Neural cell (in vitro differentiated cells): ENCODE measurements at regions not wholly inside any gene's neighbourhood (a gene's known extent, or its start where the extent isn't known, plus 50 kb on each side); places are given as distances from the start of the nearest gene placed in this dataset.

ENCODE experiments used
- H2AFZ ChIP-seq: fragments of 200-600, 300-800 bp; sonication (generic), shearing (Covaris generic); 2 replicates; pipeline ENCODE4 v1.6.0; 2014; ENCODE audit warnings: low read depth, mild to moderate bottlenecking, antibody characterized with exemption, low read length, moderate library complexity
- H3F3A ChIP-seq: fragments of 200-600 bp; shearing (Covaris generic); 2 replicates; pipeline ENCODE4 v1.6.1; 2016; ENCODE audit warnings: mild to moderate bottlenecking, moderate library complexity, mixed read lengths, antibody characterized with exemption, low read length; ENCODE audit not compliant: insufficient read depth, poor library complexity, severe bottlenecking
- H3K27ac ChIP-seq: fragments of 200-600, 300-800 bp; sonication (generic), shearing (Covaris generic); 2 replicates; pipeline ENCODE4 v1.5.1; 2014; ENCODE audit warnings: mild to moderate bottlenecking, low read length, moderate library complexity
- H3K27me3 ChIP-seq: fragments of 300-800, 200-600 bp; sonication (generic), shearing (Covaris generic); 2 replicates; pipeline ENCODE4 v1.6.0; 2014; ENCODE audit warnings: mild to moderate bottlenecking, low read depth, low read length, moderate library complexity; ENCODE audit not compliant: insufficient read depth
- H3K36me3 ChIP-seq: fragments of 300-800, 200-600 bp; sonication (generic), shearing (Covaris generic); 2 replicates; pipeline ENCODE4 v1.5.1; 2014; ENCODE audit warnings: mild to moderate bottlenecking, antibody characterized with exemption, low read length, moderate library complexity; ENCODE audit not compliant: insufficient read depth
- H3K4me2 ChIP-seq: fragments of 300-800, 200-600 bp; sonication (generic), shearing (Covaris generic); 2 replicates; pipeline ENCODE4 v1.6.0; 2014; ENCODE audit warnings: mild to moderate bottlenecking, low read length
- H3K4me3 ChIP-seq: fragments of 300-800, 200-600 bp; sonication (generic), shearing (Covaris generic); 2 replicates; pipeline ENCODE4 v1.5.1; 2014; ENCODE audit warnings: mild to moderate bottlenecking, low read length, moderate library complexity
- H3K79me2 ChIP-seq: fragments of 200-600 bp; shearing (Covaris generic); replicated peaks from 2 replicates; pipeline ENCODE4 v1.6.0; 2014; ENCODE audit warnings: mild to moderate bottlenecking, low read length, moderate library complexity; ENCODE audit not compliant: insufficient read depth
- H3K9ac ChIP-seq: fragments of 300-800, 200-600 bp; sonication (generic), shearing (Covaris generic); 2 replicates; pipeline ENCODE4 v1.6.1; 2016; ENCODE audit warnings: mild to moderate bottlenecking, low read length, mixed read lengths
- H3K9me2 ChIP-seq: fragments of 200-600 bp; shearing (Covaris generic); 2 replicates; pipeline ENCODE4 v1.6.1; 2016; ENCODE audit warnings: mild to moderate bottlenecking, low read length, mixed read lengths; ENCODE audit not compliant: insufficient read depth
- H3K9me3 ChIP-seq: fragments of 200-600, 300-800 bp; sonication (generic), shearing (Covaris generic); 2 replicates; pipeline ENCODE4 v1.6.1; 2016; ENCODE audit warnings: mild to moderate bottlenecking, mixed run types, low read length, moderate library complexity, mixed read lengths
- H4K20me1 ChIP-seq: fragments of 200-600 bp; shearing (Covaris generic); 2 replicates; pipeline ENCODE4 v1.6.1; 2016; ENCODE audit warnings: mild to moderate bottlenecking, mixed run types; ENCODE audit not compliant: insufficient read depth
- EP300 ChIP-seq: fragments of 450-650 bp; conservative IDR thresholded peaks from 2 replicates; pipeline ENCODE4 v1.6.1; 2014; ENCODE audit warnings: antibody characterized with exemption, mild to moderate bottlenecking, moderate library complexity; ENCODE audit not compliant: poor library complexity, severe bottlenecking
- EZH2 ChIP-seq: fragments of 200-600, 300-800 bp; shearing (Covaris generic), sonication (generic); IDR thresholded peaks from 2 replicates; pipeline ENCODE4 v1.6.1; 2014; ENCODE audit warnings: antibody characterized with exemption, low read length, borderline replicate concordance, mild to moderate bottlenecking; ENCODE audit not compliant: insufficient read depth, poor library complexity, severe bottlenecking
- MXI1 ChIP-seq: fragments of 450-650 bp; conservative IDR thresholded peaks from 2 replicates; pipeline ENCODE4 v1.6.1; 2014; ENCODE audit warnings: antibody characterized with exemption, mild to moderate bottlenecking; ENCODE audit not compliant: poor library complexity, severe bottlenecking
- POLR2AphosphoS5 ChIP-seq: IDR thresholded peaks from 2 replicates; pipeline ENCODE4 v1.6.1; 2012
- RAD21 ChIP-seq: fragments of 450-650 bp; conservative IDR thresholded peaks from 2 replicates; pipeline ENCODE4 v1.6.1; 2014; ENCODE audit warnings: antibody characterized with exemption, mild to moderate bottlenecking, moderate library complexity
- SMC3 ChIP-seq: fragments of 450-650 bp; conservative IDR thresholded peaks from 2 replicates; pipeline ENCODE4 v1.6.1; 2014; ENCODE audit warnings: antibody characterized with exemption, mild to moderate bottlenecking, moderate library complexity; ENCODE audit not compliant: poor library complexity
- TAF1 ChIP-seq: IDR thresholded peaks from 2 replicates; pipeline ENCODE4 v1.6.1; 2012; ENCODE audit warnings: low read depth
- TF ChIP-seq, protein P1 (sequence below): fragments of 450-650 bp; IDR thresholded peaks from 2 replicates; pipeline ENCODE4 v1.5.1; 2014; ENCODE audit warnings: antibody characterized with exemption, mild to moderate bottlenecking, moderate library complexity; ENCODE audit not compliant: poor library complexity, severe bottlenecking
- TF ChIP-seq, protein P2 (sequence below): IDR thresholded peaks from 2 replicates; pipeline ENCODE4 v1.6.1; 2012; ENCODE audit warnings: borderline replicate concordance

DNA sequence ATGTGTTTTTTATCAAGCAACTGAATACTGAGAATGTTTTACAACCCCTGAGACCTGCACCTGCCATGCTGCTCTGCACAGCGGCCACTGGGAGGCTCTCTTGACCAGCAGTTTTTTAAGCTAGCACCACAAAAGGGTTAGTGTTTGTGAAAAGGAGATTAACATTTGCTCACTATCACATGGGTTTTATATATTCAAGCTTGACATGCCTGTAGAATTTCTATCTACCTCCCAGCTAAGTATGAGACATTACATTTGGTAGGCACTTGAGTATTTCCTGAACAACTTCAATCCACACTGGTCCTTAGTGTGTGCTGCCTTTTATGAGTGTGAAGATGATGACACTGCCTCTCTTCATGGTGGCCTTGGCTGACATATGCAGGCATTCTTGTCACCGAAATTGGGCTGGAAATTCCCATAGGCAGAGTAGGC, 1238.9 kb downstream of the UQCRFS1 start:
- H3F3A ChIP-seq: no peaks in the 10 kb centered on the region
- H4K20me1 ChIP-seq: no peaks in the 10 kb centered on the region
- TF ChIP-seq POLR2AphosphoS5 (no peak), SMC3 (peak; percentile 98), EZH2 (no peak), EP300 (no peak), RAD21 (peak; percentile 96), MXI1 (peak; percentile 27), TAF1 (no peak)
- TF ChIP-seq, protein P1, sequence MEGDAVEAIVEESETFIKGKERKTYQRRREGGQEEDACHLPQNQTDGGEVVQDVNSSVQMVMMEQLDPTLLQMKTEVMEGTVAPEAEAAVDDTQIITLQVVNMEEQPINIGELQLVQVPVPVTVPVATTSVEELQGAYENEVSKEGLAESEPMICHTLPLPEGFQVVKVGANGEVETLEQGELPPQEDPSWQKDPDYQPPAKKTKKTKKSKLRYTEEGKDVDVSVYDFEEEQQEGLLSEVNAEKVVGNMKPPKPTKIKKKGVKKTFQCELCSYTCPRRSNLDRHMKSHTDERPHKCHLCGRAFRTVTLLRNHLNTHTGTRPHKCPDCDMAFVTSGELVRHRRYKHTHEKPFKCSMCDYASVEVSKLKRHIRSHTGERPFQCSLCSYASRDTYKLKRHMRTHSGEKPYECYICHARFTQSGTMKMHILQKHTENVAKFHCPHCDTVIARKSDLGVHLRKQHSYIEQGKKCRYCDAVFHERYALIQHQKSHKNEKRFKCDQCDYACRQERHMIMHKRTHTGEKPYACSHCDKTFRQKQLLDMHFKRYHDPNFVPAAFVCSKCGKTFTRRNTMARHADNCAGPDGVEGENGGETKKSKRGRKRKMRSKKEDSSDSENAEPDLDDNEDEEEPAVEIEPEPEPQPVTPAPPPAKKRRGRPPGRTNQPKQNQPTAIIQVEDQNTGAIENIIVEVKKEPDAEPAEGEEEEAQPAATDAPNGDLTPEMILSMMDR: peak; percentile 90
- TF ChIP-seq, protein P2, sequence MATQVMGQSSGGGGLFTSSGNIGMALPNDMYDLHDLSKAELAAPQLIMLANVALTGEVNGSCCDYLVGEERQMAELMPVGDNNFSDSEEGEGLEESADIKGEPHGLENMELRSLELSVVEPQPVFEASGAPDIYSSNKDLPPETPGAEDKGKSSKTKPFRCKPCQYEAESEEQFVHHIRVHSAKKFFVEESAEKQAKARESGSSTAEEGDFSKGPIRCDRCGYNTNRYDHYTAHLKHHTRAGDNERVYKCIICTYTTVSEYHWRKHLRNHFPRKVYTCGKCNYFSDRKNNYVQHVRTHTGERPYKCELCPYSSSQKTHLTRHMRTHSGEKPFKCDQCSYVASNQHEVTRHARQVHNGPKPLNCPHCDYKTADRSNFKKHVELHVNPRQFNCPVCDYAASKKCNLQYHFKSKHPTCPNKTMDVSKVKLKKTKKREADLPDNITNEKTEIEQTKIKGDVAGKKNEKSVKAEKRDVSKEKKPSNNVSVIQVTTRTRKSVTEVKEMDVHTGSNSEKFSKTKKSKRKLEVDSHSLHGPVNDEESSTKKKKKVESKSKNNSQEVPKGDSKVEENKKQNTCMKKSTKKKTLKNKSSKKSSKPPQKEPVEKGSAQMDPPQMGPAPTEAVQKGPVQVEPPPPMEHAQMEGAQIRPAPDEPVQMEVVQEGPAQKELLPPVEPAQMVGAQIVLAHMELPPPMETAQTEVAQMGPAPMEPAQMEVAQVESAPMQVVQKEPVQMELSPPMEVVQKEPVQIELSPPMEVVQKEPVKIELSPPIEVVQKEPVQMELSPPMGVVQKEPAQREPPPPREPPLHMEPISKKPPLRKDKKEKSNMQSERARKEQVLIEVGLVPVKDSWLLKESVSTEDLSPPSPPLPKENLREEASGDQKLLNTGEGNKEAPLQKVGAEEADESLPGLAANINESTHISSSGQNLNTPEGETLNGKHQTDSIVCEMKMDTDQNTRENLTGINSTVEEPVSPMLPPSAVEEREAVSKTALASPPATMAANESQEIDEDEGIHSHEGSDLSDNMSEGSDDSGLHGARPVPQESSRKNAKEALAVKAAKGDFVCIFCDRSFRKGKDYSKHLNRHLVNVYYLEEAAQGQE: no peak
- H3K36me3 ChIP-seq: no peaks in the 10 kb centered on the region
- no peak overlapping the region for H2AFZ ChIP-seq
- no peak overlapping the region for H3K4me2 ChIP-seq
- H3K4me3 ChIP-seq: no peak overlapping the region
- H3K27ac ChIP-seq: no peak overlapping the region
- no peaks in the 10 kb centered on the region for H3K9me2 ChIP-seq
- H3K9ac ChIP-seq: no peak overlapping the region
- H3K27me3 ChIP-seq: no peaks in the 10 kb centered on the region
- no peaks in the 10 kb centered on the region for H3K79me2 ChIP-seq
- H3K9me3 ChIP-seq: no peaks in the 10 kb centered on the region

DNA sequence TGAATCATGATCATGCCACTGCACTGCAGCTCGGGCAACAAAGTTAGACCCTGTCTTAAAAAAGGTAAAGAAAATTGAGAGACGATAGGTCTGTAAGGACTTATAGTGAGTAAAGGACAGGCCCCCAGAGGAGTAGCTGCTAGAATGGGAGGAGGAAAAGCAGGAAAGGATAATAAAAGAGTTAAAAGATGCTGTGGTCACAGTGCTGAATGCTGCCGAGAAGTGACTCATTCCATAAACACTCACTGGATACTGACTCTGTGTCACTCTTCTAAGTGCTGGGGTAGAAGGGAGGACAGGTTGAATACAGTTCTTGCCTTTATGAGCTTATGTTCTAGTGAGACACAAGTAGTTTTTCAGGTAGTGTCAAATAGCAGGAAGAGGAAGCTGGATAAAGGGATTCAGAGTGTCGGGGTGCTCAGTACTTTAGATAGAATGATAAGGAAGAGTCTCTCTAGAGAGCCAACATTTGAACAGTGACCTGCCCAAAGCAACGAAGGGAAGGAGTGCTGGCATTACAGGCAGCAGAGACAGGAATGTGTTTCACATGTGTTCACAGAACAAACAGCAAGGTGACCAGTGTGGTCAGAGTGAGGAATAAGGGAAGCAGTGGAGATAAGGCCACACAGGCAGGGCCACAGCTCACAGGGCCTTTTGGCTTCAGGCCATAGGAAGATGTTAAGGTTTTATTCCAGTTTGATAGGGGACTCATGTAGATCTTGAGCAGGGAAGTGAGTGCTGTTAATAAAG, 1240.5 kb downstream of the UQCRFS1 start:
- Histone ChIP-seq H3F3A (no peaks in the 10 kb centered on the region), H3K36me3 (no peaks in the 10 kb centered on the region), H3K9ac (no peak overlapping the region), H3K4me3 (no peak overlapping the region), H3K27me3 (no peaks in the 10 kb centered on the region), H3K27ac (no peak overlapping the region), H4K20me1 (no peaks in the 10 kb centered on the region), H3K79me2 (no peaks in the 10 kb centered on the region), H2AFZ (no peak overlapping the region), H3K9me3 (no peaks in the 10 kb centered on the region), H3K4me2 (no peak overlapping the region), H3K9me2 (no peaks in the 10 kb centered on the region)
- TF ChIP-seq TAF1 (no peak), POLR2AphosphoS5 (no peak), EP300 (no peak), SMC3 (no peak), MXI1 (no peak), RAD21 (no peak), EZH2 (no peak)
- TF ChIP-seq, protein P2: no peak
- TF ChIP-seq, protein P1: no peak
